NT2/D1 (cell line): ENCODE measurements at regions not wholly inside any gene's neighbourhood (a gene's known extent, or its start where the extent isn't known, plus 50 kb on each side); places are given as distances from the start of the nearest gene placed in this dataset.

Source experiments
- SUZ12 ChIP-seq: IDR thresholded peaks from 2 replicates; pipeline ENCODE4 v1.6.1; 2011; ENCODE audit not compliant: insufficient read length, insufficient read depth; ENCODE audit errors: extremely low read depth
- YY1 ChIP-seq: IDR thresholded peaks from 2 replicates; pipeline ENCODE4 v1.6.1; 2011; ENCODE audit not compliant: insufficient read length, insufficient read depth
- ZNF274 ChIP-seq: IDR thresholded peaks from 2 replicates; pipeline ENCODE4 v1.6.1; 2011; ENCODE audit warnings: mild to moderate bottlenecking, low read depth, low read length

DNA sequence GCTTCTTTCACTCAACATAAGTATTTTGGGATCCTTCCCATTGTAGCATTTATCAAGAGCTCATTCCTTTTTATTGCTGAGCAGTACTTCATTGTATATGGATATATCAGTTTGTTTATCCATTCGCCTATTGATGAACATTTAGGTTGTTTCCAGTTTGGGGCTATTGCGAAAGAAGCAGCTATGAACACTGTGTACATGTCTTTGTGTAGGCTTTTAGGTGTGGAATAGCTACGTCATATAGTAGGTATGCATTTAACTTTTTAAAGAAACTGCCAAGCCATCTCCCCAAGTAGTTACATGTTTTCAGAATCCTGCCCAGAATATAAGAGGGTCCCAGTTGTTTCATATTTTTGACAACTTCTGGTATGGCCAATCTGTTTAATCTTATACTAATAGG lies 468.1 kb downstream of the IPMK start:
- TF ChIP-seq YY1 (no peak), ZNF274 (no peak), SUZ12 (no peak)
